GM18505 (cell line): ENCODE measurements at regions not wholly inside any gene's neighbourhood (a gene's known extent, or its start where the extent isn't known, plus 50 kb on each side); places are given as distances from the start of the nearest gene placed in this dataset.

Source experiments
- ATAC-seq: cut with Tn5 transposase; IDR thresholded peaks from one replicate; pipeline ENCODE4 v1.9.1; 2021; ENCODE audit not compliant: unreplicated experiment
- POLR2A ChIP-seq: IDR thresholded peaks from 4 replicates; pipeline ENCODE4 v1.6.1; 2011; ENCODE audit warnings: borderline replicate concordance; ENCODE audit not compliant: insufficient read depth, insufficient read length; ENCODE audit errors: extremely low read depth

DNA sequence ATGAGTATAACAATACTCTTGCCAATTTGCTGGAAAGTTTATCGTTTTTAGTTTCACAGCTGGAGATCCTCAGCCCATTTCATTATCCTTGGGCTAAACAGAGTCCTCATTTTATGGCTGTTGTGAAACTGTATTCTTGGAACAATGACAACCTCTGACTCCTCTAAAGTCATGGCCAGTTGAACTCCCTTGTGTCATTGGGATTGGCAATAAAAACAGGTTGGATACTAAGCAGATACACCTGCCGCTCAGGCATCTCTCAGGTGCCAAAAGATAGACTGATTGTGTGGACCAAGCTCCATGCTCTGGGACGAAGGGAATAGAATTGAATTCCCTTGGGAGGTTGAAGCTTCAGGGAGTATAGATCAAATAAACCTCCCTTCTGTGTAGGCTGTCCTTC is 182.2 kb downstream of the WDR11 start:
- no peak for ATAC-seq
- no peak for TF ChIP-seq POLR2A

DNA sequence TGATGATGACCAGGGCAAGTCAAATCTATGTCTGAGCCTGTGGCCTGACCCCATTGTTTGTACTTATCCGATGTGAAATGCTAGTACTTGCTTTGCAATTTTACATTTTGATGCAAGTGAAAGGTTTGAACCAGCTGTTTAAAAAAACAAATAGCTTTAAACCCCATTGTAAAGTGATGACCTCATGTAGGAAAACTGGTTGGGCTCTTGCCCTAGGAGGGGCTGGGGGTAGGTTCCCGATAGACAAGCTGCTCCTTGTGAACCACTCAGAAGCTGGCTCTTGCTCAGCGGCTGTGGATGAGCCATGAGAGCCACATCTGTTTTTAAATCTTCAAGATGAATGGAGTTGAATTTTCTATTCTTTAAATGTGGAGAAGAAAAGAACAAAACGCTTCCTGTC is 185.3 kb downstream of the WDR11 start:
- no peak for TF ChIP-seq POLR2A
- ATAC-seq: no peak

DNA sequence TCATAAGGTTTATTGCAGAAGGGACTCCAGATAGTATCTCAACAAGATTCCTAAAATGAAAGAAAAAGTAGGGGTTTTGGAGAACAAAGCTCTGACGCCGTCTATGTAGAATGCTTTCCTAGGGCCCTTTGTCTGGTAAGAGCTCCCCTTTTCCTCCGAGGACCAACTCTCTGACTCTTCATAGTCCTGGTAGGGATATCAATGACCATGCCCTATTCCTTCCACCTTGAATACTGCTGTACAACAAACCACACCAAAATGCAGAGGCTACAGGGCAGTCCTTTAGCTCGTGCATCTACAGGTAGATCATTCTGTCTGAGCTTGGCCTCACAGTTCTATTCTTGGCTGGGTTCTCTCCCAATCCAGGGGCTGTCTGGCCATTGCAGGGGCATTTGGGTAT is 190.3 kb downstream of the WDR11 start:
- ATAC-seq: no peak
- TF ChIP-seq POLR2A: no peak

DNA sequence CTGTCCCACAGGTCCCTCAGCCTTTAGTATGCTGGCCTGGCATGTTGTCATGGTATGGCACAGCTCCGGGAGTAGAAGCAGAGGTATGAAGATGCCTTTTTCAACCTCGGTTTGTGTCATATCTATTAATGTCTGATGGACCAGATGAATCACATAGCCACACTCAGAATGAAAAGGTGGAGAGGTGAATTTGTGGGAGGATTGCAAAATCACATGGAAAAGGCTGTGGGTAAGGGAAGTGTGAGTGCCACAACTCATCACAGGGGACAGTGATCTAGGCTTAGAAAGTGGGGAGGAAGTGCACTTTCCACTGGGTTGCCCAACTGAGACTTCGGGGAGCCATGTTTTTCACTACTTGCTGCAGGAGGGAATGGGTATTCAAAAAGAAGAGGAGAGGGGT is 190.7 kb downstream of the WDR11 start:
- no peak for ATAC-seq
- TF ChIP-seq POLR2A: no peak

DNA sequence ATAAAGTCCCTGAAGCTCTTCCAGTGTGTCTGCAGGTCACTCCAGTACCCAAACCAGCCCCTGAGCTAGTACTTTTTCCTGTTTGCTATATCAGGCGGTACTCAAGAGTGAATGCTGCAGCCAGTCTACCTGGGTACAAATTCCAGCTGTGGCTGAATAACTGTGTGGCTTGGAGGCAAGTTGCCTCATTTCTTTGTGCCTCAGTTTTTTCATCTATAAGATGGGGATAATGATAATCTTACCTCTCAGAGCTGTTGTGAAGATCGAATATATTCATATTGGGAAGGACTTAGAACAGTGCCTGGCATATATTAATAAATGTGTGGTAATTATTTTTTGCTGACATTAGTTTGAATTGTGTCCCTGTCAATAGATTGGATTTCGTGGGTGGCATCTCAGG is 191.2 kb downstream of the WDR11 start:
- no peak for TF ChIP-seq POLR2A
- ATAC-seq: no peak

DNA sequence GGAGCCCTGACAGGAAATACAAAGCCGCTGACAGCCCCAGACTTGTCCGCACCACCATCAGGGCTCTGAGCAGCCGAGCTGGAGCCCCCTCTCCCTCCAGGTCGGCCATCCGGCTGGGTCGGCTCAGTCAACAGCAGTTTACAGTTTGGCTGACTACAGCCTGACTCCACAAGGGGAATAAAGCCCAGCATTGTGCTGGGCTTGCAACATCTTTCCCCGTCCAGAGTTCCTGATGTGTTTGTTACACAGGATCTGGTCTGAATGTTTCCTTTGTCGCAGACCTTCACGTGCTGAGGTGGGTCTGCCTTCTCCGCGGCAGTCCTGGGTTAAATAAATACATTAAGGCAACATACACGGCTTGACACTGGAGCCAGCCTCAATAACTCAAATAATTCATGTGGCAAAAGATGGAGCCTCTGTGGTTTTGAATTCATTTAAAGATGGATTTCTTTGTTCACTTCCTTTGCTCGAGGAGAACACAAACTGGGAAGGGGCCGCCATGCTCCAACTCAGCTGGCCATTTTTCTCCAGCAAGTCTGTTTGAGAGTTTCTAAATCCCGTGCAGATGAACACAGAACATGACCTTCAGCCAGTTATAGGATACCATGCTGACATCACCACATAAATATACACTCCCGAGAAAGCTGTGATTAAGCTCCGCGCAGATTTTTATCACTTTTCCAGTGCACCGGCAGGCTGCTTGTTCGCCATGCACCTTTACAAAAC is 192.1 kb downstream of the WDR11 start:
- ATAC-seq: no peak
- TF ChIP-seq POLR2A: no peak

DNA sequence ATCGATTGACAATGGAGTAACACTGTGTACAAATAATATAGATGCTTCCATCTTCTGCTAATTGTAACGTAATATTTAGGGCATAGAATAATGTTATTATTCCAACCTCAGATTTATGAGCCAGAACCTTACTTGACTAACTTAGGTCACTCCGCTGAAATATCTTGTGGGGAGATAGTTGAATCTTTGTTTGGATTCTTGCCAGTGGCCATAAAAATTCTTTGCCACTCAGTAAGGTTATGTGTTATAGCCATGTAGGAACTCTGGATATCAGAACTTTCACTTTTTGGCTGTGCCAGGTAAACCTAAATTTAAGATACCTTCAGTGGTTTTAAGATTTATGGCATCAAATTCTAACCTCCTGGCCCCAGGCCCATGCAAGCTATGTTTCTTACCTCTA is 197.6 kb downstream of the WDR11 start:
- TF ChIP-seq POLR2A: no peak
- ATAC-seq: no peak

DNA sequence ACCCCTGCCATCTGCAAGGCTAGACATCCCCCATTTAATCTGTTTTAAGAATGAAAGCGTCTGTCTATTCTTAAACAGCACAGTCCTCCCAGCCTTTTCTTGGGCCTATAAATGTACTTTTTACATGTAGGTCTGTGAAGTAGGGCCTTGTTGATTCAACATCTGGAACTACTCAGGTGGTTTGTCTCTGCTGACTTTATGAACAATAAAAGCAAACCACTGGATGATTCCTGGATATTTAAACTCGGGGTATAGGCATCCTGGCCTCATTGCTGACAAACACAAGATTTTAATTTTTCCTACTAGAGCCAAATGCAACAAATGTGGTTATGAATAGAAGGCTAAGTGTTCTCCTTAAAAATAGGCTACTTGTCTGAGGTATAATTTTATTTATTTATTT is 198.3 kb downstream of the WDR11 start:
- ATAC-seq: no peak

DNA sequence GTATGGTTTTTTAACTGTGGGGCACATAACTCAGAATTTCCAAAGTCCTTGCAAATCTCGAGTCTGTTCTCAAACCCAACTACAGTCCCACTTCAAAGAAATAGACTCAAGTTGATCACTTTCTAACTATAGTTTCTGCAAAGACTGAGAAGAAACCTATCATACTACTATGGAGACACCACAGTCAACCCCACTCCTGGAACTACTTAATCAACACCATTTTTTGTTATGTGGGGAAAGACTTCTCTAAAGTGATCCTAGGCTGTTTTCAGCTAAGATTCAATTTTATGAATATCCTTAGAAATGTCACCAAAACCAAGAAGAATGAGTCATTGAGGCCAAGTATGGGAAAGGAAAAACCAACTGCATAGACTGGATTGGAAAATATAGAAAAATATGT is 198.8 kb downstream of the WDR11 start:
- ATAC-seq: no peak
- TF ChIP-seq POLR2A: no peak

More for the DNA sequence above, 198.3 kb downstream of the WDR11 start:
- no peak for TF ChIP-seq POLR2A

DNA sequence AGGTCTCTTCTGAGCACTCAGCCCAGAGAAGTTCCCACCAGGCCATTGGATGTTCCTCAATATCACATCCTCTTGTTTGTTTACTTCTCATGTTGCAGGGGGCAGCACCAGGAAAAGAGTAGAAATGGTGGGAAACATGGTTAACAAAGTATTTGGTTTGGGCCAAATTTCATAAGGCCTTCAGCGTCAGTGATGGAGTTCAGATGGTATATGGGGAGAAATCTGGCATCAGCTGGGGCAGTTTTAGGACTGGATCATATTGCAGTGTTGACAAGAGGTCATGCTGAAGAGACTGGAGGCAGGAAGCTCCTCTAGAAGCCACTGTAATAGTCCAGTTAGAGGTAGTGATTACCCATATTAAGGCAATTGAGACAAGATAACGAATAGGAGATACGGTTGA is 200.0 kb downstream of the WDR11 start:
- TF ChIP-seq POLR2A: no peak
- ATAC-seq: no peak

DNA sequence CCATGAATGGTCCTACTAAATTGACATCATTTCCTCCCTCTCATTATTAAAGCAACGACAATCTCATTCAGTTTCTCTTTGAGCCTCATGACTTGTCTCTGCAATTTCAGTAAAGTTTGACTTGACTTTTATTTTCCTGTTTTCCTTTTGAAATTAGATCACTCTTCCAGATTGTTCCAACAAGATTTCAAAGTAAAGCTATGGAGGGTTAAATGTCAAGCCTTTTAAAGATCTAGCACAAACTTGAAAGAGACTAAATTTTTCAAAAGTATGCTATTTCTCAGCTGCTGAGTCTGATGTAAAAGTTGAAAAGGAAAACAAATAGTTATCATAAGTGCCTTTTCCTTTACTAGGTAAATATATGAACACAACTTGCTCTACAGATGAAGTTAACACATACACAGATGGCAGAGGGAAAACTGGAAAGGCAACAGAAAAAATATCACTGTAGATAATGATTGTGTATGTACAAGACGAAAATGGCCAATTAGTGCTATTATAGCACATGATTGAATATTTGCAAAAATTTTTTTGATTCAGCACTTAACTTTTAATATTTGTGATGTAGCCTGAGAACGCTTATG is 200.6 kb downstream of the WDR11 start:
- TF ChIP-seq POLR2A: no peak
- no peak for ATAC-seq

DNA sequence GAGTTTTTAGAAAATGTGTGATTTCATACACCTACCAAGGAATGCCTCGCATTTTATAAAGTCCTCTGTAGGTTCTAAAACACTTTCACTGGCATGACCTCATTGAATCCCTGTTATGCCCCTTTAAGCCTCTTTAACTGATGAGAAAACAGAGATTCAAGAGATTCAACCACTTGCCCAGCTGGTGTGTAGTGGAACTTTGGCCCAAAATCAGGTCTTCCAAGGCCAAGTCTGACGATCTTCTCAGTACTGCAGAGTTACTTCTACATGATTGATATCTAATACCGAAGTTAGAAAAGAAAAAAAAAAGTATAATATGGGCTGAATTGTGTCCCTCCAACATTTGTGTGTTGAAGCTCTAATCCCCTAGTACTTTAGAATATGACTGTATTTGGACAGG is 202.0 kb downstream of the WDR11 start:
- no peak for TF ChIP-seq POLR2A
- no peak for ATAC-seq

DNA sequence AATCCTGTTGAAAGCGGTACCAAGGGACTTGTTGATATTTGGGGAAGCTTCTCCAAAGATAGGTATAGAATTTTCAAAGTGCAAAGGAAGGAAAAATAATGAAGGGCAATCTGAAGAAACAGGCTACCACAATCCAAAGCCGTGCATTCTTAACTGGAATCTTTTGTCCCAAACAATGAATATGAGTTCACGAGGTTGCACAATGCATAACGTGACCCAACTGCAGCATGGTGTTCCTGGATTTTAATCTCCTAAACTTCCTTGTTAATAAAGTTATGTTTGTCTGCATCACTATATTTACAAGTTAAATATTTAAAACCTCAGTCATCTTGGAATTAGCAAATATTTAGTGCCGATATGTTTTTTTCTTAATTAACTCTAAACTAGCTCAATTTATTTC is 203.7 kb downstream of the WDR11 start:
- no peak for TF ChIP-seq POLR2A
- no peak for ATAC-seq

DNA sequence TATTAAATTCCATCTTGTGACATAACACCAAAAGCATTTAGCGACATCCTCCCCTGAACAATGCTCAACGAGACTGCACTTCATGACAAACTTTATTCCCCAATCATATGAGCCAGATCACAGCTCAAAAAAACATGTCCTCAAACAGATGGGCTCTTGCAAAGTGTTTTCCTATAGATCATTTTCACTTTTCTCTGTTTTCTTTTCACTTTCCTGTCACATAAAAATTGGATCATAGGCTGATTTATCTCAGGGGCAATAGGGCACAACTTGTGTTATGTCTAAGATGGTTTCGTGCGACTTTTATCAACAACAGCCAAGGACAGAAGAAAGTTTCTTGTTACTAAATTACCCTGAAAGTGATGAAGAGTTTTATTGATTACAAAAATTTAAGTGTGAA is 206.1 kb downstream of the WDR11 start:
- ATAC-seq: no peak
- TF ChIP-seq POLR2A: no peak

DNA sequence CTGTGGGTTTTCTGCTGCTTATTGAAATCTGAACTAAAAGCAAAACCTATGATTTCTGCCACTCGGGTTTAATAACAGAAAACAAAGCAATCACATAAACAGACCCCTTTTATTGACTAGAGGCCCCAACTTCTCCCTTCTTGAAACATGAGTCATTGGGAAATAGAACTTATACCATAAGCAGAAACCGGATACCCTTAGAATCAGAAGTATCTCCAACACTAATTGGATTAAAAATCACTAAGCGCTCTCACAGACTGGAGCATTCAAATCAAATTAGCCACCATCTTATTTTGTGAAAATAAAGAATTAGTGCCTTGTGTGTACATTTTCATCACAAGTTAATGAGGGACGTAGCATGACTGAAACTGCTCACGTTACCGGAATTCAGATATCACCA is 206.9 kb downstream of the WDR11 start:
- ATAC-seq: no peak
- TF ChIP-seq POLR2A: no peak

DNA sequence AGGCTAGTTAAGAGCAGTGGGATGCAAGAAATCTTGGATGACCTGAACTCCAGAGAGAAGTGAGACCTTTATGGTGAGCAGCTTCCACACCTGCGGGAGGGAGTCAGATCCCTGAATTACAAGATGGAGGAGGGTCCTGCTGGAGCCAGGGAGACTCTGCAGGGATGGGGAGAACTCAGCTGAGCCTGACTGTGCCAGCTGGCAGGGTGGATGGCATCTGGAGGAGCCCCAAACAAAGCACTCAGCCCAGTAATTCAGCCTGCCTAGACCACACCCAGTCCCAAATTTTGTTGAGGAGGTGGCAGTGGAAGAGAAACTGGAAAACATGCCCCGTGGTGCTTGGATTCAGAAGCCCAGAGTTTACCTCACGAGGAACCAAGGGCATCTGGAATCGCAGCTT is 208.2 kb downstream of the WDR11 start:
- no peak for ATAC-seq
- TF ChIP-seq POLR2A: no peak

DNA sequence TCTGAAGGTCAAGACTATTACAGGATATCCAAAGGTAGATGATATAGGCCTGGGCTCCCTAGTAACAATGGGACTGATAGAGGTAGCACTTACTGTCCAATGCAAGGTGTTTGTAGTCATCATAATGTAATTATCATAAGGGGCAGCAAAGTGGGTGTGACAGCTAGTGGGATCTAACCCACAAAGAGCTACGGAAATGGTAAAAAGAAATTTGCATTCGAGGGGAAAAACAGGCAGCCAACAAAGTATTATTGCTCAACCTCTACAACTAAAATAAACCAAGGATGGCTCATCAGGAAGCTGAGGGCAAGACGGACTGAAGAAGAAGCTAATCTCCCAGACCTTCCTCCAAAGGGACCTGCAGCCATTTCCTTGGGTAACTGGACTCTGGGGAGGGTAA is 211.0 kb downstream of the WDR11 start:
- ATAC-seq: no peak

More for the DNA sequence above, 211.0 kb downstream of the WDR11 start:
- TF ChIP-seq POLR2A: no peak
